ENCODE measurements at regions not wholly inside any gene's neighbourhood (a gene's known extent, or its start where the extent isn't known, plus 50 kb on each side); places are given as distances from the start of the nearest gene placed in this dataset.
"Not testable (repeated sequence)": the region's sequence is repeated elsewhere in the genome, so short reads cannot be mapped to it uniquely, and the experiment has no call there.

GRCh38 chr18:22284581-22285360 lies 115.4 kb downstream of the GATA6 start:
- no peak for DNase-seq (ENCODE audit: low spot score)

GRCh38 chr18:22283855-22284254 lies 114.5 kb downstream of the GATA6 start:
- not testable (repeated sequence) for DNase-seq (ENCODE audit: low spot score)

- DNase-seq (ENCODE audit: low spot score): no peak
Measured at GRCh38 chr18:22283397-22283796, 114.0 kb downstream of the GATA6 start.

GRCh38 chr18:22283116-22283395 lies 113.7 kb downstream of the GATA6 start:
- DNase-seq (ENCODE audit: low spot score): no peak

- peak; percentile 69 for DNase-seq (ENCODE audit: low spot score)
Measured at GRCh38 chr18:22282311-22283115, 113.1 kb downstream of the GATA6 start.

GRCh38 chr18:22280453-22280750 lies 111.0 kb downstream of the GATA6 start:
- no peak for DNase-seq (ENCODE audit: low spot score)

- no peak for DNase-seq (ENCODE audit: low spot score)
Measured at GRCh38 chr18:22279741-22280452, 110.5 kb downstream of the GATA6 start.

- no peak for DNase-seq (ENCODE audit: low spot score)
Measured at GRCh38 chr18:22278798-22279197, 109.4 kb downstream of the GATA6 start.

GRCh38 chr18:22277758-22278157 lies 108.4 kb downstream of the GATA6 start:
- no peak for DNase-seq (ENCODE audit: low spot score)

GRCh38 chr18:22276334-22276713 lies 106.9 kb downstream of the GATA6 start:
- DNase-seq (ENCODE audit: low spot score): no peak

- no peak for DNase-seq (ENCODE audit: low spot score)
Measured at GRCh38 chr18:22275706-22276333, 106.4 kb downstream of the GATA6 start.

GRCh38 chr18:22273101-22274039 lies 104.0 kb downstream of the GATA6 start:
- DNase-seq (ENCODE audit: low spot score): no peak

GRCh38 chr18:22272242-22272641 lies 102.9 kb downstream of the GATA6 start:
- DNase-seq (ENCODE audit: low spot score): no peak

- no peak for DNase-seq (ENCODE audit: low spot score)
Measured at GRCh38 chr18:22271030-22271429, 101.6 kb downstream of the GATA6 start.

GRCh38 chr18:22268641-22269128 lies 99.3 kb downstream of the GATA6 start:
- DNase-seq (ENCODE audit: low spot score): no peak

GRCh38 chr18:22267697-22268096 lies 98.3 kb downstream of the GATA6 start:
- no peak for DNase-seq (ENCODE audit: low spot score)

GRCh38 chr18:22267225-22267624 lies 97.8 kb downstream of the GATA6 start:
- DNase-seq (ENCODE audit: low spot score): no peak

- no peak for DNase-seq (ENCODE audit: low spot score)
Measured at GRCh38 chr18:22265838-22266237, 96.4 kb downstream of the GATA6 start.

- peak; percentile 32 for DNase-seq (ENCODE audit: low spot score)
Measured at GRCh38 chr18:22260208-22260820, 90.9 kb downstream of the GATA6 start.

- DNase-seq (ENCODE audit: low spot score): no peak
Measured at GRCh38 chr18:22257022-22257543, 87.7 kb downstream of the GATA6 start.

- no peak for DNase-seq (ENCODE audit: low spot score)
Measured at GRCh38 chr18:22254088-22254487, 84.7 kb downstream of the GATA6 start.

Data from CD4-positive, alpha-beta T cell treated with Interleukin-2 at 100 ng/mL for 4 hours (primary cell).